ENCODE measurements at regions not wholly inside any gene's neighbourhood (a gene's known extent, or its start where the extent isn't known, plus 50 kb on each side); places are given as distances from the start of the nearest gene placed in this dataset.
"Not testable (repeated sequence)": the region's sequence is repeated elsewhere in the genome, so short reads cannot be mapped to it uniquely, and the experiment has no call there.

- no peak for DNase-seq
These were observed 912.6 kb upstream of the NEGR1 start for GRCh38 chr1:73194965-73195364.

- DNase-seq: not testable (repeated sequence)
These were observed 901.2 kb upstream of the NEGR1 start for GRCh38 chr1:73183581-73183980.

GRCh38 chr1:73181190-73181540, 898.8 kb upstream of the NEGR1 start:
- no peak for DNase-seq

- DNase-seq: no peak
These were observed 898.3 kb upstream of the NEGR1 start for GRCh38 chr1:73180397-73181189.

GRCh38 chr1:73176902-73177301, 894.6 kb upstream of the NEGR1 start:
- no peak for DNase-seq

GRCh38 chr1:73167009-73167657, 884.8 kb upstream of the NEGR1 start:
- no peak for DNase-seq

GRCh38 chr1:73162564-73162963, 880.2 kb upstream of the NEGR1 start:
- no peak for DNase-seq

- no peak for DNase-seq
These were observed 879.1 kb upstream of the NEGR1 start for GRCh38 chr1:73161418-73161817.

GRCh38 chr1:73160759-73161158, 878.4 kb upstream of the NEGR1 start:
- DNase-seq: no peak

GRCh38 chr1:73144311-73144710, 862.0 kb upstream of the NEGR1 start:
- DNase-seq: no peak

GRCh38 chr1:73136975-73137374, 854.6 kb upstream of the NEGR1 start:
- DNase-seq: no peak

- DNase-seq: no peak
These were observed 824.6 kb upstream of the NEGR1 start for GRCh38 chr1:73106931-73107330.

- no peak for DNase-seq
These were observed 823.4 kb upstream of the NEGR1 start for GRCh38 chr1:73105755-73106154.

GRCh38 chr1:73104749-73105148, 822.4 kb upstream of the NEGR1 start:
- no peak for DNase-seq

- DNase-seq: no peak
These were observed 817.9 kb upstream of the NEGR1 start for GRCh38 chr1:73100216-73100615.

GRCh38 chr1:73097917-73098316, 815.6 kb upstream of the NEGR1 start:
- DNase-seq: no peak

GRCh38 chr1:73096841-73097240, 814.5 kb upstream of the NEGR1 start:
- no peak for DNase-seq

- DNase-seq: no peak
These were observed 810.0 kb upstream of the NEGR1 start for GRCh38 chr1:73092383-73092782.

GRCh38 chr1:73066866-73067265, 784.5 kb upstream of the NEGR1 start:
- DNase-seq: no peak

- DNase-seq: no peak
These were observed 783.2 kb upstream of the NEGR1 start for GRCh38 chr1:73065339-73066041.

GRCh38 chr1:73056826-73057225, 774.5 kb upstream of the NEGR1 start:
- no peak for DNase-seq

- no peak for DNase-seq
These were observed 762.1 kb upstream of the NEGR1 start for GRCh38 chr1:73044241-73045036.

GRCh38 chr1:73042403-73042802, 760.1 kb upstream of the NEGR1 start:
- no peak for DNase-seq
